ENCODE measurements at regions not wholly inside any gene's neighbourhood (a gene's known extent, or its start where the extent isn't known, plus 50 kb on each side); places are given as distances from the start of the nearest gene placed in this dataset.
"Not testable (repeated sequence)": the region's sequence is repeated elsewhere in the genome, so short reads cannot be mapped to it uniquely, and the experiment has no call there.

- TF ChIP-seq CTCF, POLR2AphosphoS5 (IDR thresholded peaks at IDR 0.05): not testable (repeated sequence)
Measured at GRCh38 chr1:219070395-219070794, 103.3 kb upstream of the LYPLAL1 start.
